AG09319 (cell line): ENCODE measurements at regions not wholly inside any gene's neighbourhood (a gene's known extent, or its start where the extent isn't known, plus 50 kb on each side); places are given as distances from the start of the nearest gene placed in this dataset.

Source experiments
- DNase-seq: peaks from one replicate; pipeline ENCODE4 v3.0.0-alpha.2; 2010; ENCODE audit warnings: low read depth; ENCODE audit errors: extremely low read depth
- TF ChIP-seq, protein P1 (sequence below): IDR thresholded peaks from 2 replicates; pipeline ENCODE4 v1.5.1; 2011; ENCODE audit warnings: low read depth, mild to moderate bottlenecking, inconsistent platforms, low read length, moderate library complexity

DNA sequence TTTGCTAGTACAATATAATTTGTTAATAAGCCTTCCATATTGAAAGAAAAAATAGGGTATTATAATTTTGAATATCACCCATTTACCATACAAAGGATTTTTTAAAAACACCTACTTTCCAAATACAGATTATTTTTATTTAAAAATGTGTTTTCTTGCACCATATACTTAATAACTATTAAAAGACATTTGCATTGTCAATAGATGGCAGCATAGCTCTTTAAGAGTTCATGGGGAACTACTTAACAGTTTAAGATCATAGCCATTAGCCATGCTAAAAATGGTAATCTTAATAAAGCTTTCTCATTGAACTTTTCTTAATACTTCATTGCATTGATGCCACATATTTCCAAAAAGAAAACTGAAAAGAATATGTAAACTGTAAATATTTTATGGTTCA is 1995.9 kb downstream of the C4orf33 start:
- TF ChIP-seq, protein P1, sequence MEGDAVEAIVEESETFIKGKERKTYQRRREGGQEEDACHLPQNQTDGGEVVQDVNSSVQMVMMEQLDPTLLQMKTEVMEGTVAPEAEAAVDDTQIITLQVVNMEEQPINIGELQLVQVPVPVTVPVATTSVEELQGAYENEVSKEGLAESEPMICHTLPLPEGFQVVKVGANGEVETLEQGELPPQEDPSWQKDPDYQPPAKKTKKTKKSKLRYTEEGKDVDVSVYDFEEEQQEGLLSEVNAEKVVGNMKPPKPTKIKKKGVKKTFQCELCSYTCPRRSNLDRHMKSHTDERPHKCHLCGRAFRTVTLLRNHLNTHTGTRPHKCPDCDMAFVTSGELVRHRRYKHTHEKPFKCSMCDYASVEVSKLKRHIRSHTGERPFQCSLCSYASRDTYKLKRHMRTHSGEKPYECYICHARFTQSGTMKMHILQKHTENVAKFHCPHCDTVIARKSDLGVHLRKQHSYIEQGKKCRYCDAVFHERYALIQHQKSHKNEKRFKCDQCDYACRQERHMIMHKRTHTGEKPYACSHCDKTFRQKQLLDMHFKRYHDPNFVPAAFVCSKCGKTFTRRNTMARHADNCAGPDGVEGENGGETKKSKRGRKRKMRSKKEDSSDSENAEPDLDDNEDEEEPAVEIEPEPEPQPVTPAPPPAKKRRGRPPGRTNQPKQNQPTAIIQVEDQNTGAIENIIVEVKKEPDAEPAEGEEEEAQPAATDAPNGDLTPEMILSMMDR = no peak

DNA sequence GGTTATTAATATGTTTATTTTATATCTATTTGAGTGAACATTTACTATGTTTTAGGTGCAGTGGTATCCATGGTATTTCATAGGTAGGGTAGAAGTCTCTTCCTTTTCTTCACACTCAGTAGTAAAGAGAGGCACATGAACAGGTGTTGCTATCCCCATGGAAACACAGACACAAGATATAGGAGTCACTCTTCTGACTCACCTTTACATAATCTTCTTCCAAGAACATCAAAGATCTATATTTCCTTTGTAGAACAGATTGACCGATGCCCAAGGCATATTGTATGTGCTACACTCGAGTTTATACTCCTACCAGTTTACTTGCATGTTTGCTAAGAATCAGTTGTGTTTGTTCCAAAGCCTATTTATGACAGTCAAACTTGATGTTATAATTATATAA is 1997.4 kb downstream of the C4orf33 start:
- TF ChIP-seq, protein P1 = no peak
- no peak for DNase-seq

More for the DNA sequence above, 1995.9 kb downstream of the C4orf33 start:
- DNase-seq = no peak

- TF ChIP-seq, protein P1 = no peak
- no peak for DNase-seq
These were observed 2003.0 kb downstream of the C4orf33 start for GRCh38 chr4:131098976-131099375.

GRCh38 chr4:131113273-131113672 is 2017.3 kb downstream of the C4orf33 start:
- DNase-seq = no peak
- TF ChIP-seq, protein P1 = no peak

DNA sequence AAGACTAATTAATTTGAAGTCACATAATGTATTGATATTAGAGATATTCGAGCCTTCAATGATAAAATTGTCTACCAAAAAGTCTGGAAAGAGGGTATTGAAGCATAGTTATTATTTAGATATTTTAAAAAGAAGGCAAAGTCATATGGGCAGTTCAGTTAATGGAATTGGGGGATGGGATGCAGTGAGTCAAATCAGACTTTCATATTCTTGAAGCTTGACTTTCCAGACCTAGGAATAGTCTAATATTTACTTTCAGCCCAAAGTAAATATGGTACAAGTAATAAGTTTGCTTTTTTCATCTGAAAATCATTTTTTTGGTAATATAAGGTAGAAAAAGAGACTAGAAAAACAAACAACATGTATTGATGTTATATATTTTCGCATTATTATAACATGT is 2017.8 kb downstream of the C4orf33 start:
- no peak for DNase-seq
- TF ChIP-seq, protein P1 = no peak

DNA sequence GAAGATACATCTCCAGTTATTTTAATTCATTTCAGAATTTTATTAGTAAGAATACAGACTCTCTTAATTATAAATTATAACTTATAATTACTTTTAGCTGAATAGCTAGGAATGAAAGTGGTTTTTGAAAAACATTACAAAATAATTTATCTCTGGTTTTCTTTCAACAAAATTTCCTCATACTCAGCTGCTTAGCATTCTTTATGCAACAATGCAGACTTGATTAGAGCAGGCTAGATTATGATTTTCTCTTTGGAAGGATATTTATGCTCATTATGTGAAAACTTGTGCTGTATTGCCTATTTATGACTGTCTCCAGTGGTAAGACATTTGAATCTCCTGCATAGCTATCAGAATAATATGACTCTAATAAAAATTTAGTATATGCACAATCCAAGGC is 2023.7 kb downstream of the C4orf33 start:
- no peak for DNase-seq
- TF ChIP-seq, protein P1 = no peak

DNA sequence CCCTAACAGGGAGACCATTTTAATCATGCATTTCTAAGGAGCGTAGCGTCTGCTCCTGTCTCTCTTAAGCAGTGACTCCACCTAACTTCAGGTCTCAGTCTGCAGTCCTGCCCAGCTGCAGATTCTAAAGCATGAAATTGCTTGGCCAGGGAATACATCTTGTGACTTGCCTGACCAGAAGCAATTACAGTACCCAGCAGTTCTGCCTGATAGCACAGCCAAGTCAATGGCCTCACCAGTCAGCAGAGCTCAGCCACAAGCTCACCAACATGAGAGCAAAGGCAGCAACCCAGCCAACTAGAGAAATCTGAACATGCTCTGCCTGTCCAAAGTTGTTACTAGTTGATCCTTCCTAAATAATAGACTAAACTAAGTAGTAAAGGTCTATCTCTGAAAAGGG is 2011.9 kb upstream of the PCDH10 start:
- no peak for DNase-seq
- TF ChIP-seq, protein P1 = no peak
